ENCODE measurements at regions not wholly inside any gene's neighbourhood (a gene's known extent, or its start where the extent isn't known, plus 50 kb on each side); places are given as distances from the start of the nearest gene placed in this dataset.

DNA sequence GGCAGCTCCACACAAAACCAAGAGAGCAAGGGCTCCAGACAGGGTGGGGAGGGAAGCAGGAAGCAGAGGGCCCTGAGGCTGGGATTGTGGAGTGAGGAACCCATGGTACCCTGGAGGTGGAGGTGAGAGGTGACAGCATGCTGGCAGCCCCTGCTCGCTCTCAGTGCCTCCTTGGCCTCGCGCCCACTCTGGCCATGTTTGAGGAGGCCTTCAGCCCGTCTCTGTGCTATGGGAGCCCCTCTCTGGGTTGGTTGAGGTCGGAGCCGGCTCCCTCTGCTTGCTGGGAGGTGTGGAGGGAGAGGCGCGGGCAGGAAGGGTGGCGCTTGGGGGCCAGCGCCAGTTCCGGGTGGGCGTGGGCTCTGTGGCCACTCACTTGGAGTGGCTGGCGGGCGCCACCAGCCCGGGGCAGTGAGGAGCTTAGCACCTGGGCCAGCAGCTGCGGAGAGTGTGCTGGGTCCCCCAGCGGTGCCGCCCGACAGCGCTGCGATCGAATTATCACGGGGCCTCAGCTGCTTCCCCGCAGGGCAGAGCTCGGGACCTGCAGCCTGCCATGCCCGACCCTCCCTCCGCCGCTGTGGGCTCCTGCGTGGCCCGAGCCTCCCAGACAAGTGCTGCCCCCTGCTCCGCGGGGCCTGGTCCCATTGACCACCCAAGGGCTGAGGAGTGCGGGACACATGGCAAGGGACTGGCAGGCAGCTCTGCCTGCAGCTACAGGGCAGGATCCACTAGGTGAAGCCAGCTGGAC, 196.0 kb downstream of the DACT1 start:
- no peaks in the 10 kb centered on the region for H4K20me1 ChIP-seq (ENCODE audit: insufficient read depth, low read length)
- H3K4me3 ChIP-seq (ENCODE audit: low read depth in 1 of 2, low read length in 2 of 2), result no peak overlapping the region
- H3K4me1 ChIP-seq (ENCODE audit: insufficient read depth, low read length), result no peaks in the 10 kb centered on the region
- no peak overlapping the region for H3K9ac ChIP-seq (ENCODE audit: low read depth, low read length)
- DNase-seq, result no peak
- H3K27me3 ChIP-seq (ENCODE audit: insufficient read depth, low read length, poor library complexity), result peaks cover 6% of the 10 kb centered on the region
- H3K79me2 ChIP-seq (ENCODE audit: insufficient read depth, low read length), result no peaks in the 10 kb centered on the region
- TF ChIP-seq, protein P1, sequence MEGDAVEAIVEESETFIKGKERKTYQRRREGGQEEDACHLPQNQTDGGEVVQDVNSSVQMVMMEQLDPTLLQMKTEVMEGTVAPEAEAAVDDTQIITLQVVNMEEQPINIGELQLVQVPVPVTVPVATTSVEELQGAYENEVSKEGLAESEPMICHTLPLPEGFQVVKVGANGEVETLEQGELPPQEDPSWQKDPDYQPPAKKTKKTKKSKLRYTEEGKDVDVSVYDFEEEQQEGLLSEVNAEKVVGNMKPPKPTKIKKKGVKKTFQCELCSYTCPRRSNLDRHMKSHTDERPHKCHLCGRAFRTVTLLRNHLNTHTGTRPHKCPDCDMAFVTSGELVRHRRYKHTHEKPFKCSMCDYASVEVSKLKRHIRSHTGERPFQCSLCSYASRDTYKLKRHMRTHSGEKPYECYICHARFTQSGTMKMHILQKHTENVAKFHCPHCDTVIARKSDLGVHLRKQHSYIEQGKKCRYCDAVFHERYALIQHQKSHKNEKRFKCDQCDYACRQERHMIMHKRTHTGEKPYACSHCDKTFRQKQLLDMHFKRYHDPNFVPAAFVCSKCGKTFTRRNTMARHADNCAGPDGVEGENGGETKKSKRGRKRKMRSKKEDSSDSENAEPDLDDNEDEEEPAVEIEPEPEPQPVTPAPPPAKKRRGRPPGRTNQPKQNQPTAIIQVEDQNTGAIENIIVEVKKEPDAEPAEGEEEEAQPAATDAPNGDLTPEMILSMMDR (IDR thresholded peaks at IDR 0.05; ENCODE audit: borderline replicate concordance, extremely low read depth, low read length, poor library complexity, severe bottlenecking), result no peak
- TF ChIP-seq EZH2 (IDR thresholded peaks at IDR 0.05; ENCODE audit: borderline replicate concordance, low read depth, low read length, severe bottlenecking), result no peak
- ATAC-seq (ENCODE audit: insufficient read depth, low read depth), result no peak
- H3K27ac ChIP-seq (ENCODE audit: low read length), result no peak overlapping the region
- no peaks in the 10 kb centered on the region for H3K9me3 ChIP-seq (ENCODE audit: insufficient read depth, low read length, severe bottlenecking)
- H3K4me2 ChIP-seq (ENCODE audit: insufficient read depth, low read length), result no peak overlapping the region
- H3K36me3 ChIP-seq (ENCODE audit: insufficient read depth, low read length), result no peaks in the 10 kb centered on the region
- no peak overlapping the region for H2AFZ ChIP-seq (ENCODE audit: low read depth, low read length)

DNA sequence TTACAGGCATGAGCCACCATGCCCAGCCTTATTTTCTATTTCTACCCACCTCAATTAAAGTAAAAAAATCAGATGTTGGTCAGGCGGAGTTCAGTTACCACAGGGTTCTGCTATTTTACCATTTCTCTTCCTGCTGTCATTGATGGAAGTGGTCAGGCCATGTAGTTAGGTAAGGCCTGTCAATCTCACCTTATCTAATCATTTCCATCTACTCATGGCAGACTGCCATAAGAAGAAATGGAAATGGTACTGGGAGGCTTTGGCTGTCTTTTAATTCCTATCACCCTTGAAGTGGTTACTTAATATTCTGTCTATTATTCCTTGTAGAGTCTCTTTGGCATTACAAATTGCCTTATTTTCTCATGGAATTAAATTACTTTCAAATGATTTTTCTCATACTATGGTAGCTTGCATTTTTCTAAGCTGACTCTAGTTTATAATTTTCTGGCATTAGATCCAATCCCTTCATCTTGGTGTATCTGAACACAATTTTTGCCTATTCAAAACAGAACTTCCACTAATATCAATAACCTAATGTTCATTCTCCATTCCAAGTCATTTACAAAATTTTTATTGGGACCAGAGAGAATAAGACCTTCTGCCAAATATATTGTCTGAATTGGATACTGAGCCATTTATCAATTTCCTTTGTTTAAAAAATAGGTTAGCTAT, 198.7 kb downstream of the DACT1 start:
- H3K4me2 ChIP-seq (ENCODE audit: insufficient read depth, low read length), result no peak overlapping the region
- H3K4me1 ChIP-seq (ENCODE audit: insufficient read depth, low read length), result no peaks in the 10 kb centered on the region
- no peak for ATAC-seq (ENCODE audit: insufficient read depth, low read depth)
- no peak overlapping the region for H3K9ac ChIP-seq (ENCODE audit: low read depth, low read length)
- H2AFZ ChIP-seq (ENCODE audit: low read depth, low read length), result no peak overlapping the region
- no peak for DNase-seq
- no peak overlapping the region for H3K4me3 ChIP-seq (ENCODE audit: low read depth in 1 of 2, low read length in 2 of 2)
- H3K27ac ChIP-seq (ENCODE audit: low read length), result no peak overlapping the region
- H3K27me3 ChIP-seq (ENCODE audit: insufficient read depth, low read length, poor library complexity), result no peaks in the 10 kb centered on the region
- H3K9me3 ChIP-seq (ENCODE audit: insufficient read depth, low read length, severe bottlenecking), result no peaks in the 10 kb centered on the region
- no peaks in the 10 kb centered on the region for H3K36me3 ChIP-seq (ENCODE audit: insufficient read depth, low read length)
- H3K79me2 ChIP-seq (ENCODE audit: insufficient read depth, low read length), result no peaks in the 10 kb centered on the region
- no peaks in the 10 kb centered on the region for H4K20me1 ChIP-seq (ENCODE audit: insufficient read depth, low read length)
- TF ChIP-seq EZH2 (IDR thresholded peaks at IDR 0.05; ENCODE audit: borderline replicate concordance, low read depth, low read length, severe bottlenecking), result no peak
- TF ChIP-seq, protein P1 (IDR thresholded peaks at IDR 0.05; ENCODE audit: borderline replicate concordance, extremely low read depth, low read length, poor library complexity, severe bottlenecking), result no peak

DNA sequence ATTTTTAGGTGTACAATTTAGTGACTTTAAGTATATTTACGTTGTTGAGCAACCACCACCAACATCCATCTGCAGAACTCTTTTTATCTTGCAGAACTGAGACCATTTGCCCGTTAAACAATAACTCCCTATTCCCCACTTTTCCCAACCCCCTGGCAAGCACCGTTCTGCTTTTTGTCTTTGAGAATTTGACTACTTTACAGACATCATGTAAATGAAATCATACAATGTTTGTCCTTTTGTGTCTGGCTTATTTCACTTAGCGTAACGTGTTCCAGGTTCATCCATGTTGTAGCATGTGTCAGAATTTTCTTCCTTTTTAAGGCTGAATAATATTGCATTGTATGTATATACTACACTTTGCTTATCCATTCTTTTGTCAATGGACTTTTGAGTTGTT, 201.5 kb downstream of the DACT1 start:
- DNase-seq (no peak), ATAC-seq (ENCODE audit: insufficient read depth, low read depth) (no peak)
- H3K27ac ChIP-seq (ENCODE audit: low read length), result no peak overlapping the region
- no peak overlapping the region for H3K4me3 ChIP-seq (ENCODE audit: low read depth in 1 of 2, low read length in 2 of 2)
- no peaks in the 10 kb centered on the region for H3K79me2 ChIP-seq (ENCODE audit: insufficient read depth, low read length)
- H3K9me3 ChIP-seq (ENCODE audit: insufficient read depth, low read length, severe bottlenecking), result no peaks in the 10 kb centered on the region
- H3K4me1 ChIP-seq (ENCODE audit: insufficient read depth, low read length), result no peaks in the 10 kb centered on the region
- no peaks in the 10 kb centered on the region for H3K36me3 ChIP-seq (ENCODE audit: insufficient read depth, low read length)
- H4K20me1 ChIP-seq (ENCODE audit: insufficient read depth, low read length), result no peaks in the 10 kb centered on the region
- no peak overlapping the region for H3K9ac ChIP-seq (ENCODE audit: low read depth, low read length)
- no peaks in the 10 kb centered on the region for H3K27me3 ChIP-seq (ENCODE audit: insufficient read depth, low read length, poor library complexity)
- TF ChIP-seq EZH2 (IDR thresholded peaks at IDR 0.05; ENCODE audit: borderline replicate concordance, low read depth, low read length, severe bottlenecking), result no peak
- TF ChIP-seq, protein P1 (IDR thresholded peaks at IDR 0.05; ENCODE audit: borderline replicate concordance, extremely low read depth, low read length, poor library complexity, severe bottlenecking), result no peak
- H2AFZ ChIP-seq (ENCODE audit: low read depth, low read length), result no peak overlapping the region
- no peak overlapping the region for H3K4me2 ChIP-seq (ENCODE audit: insufficient read depth, low read length)

Measured in DND-41 (cell line).